Hepatocyte (in vitro differentiated cells): ENCODE measurements at regions not wholly inside any gene's neighbourhood (a gene's known extent, or its start where the extent isn't known, plus 50 kb on each side); places are given as distances from the start of the nearest gene placed in this dataset.

Source experiments
- CTCF ChIP-seq: fragments of 200-600 bp; sonication (generic); IDR thresholded peaks from 2 replicates; pipeline ENCODE4 v1.5.1; 2016; ENCODE audit warnings: antibody characterized with exemption, mild to moderate bottlenecking; ENCODE audit not compliant: poor library complexity
- EZH2 ChIP-seq: fragments of 200-600 bp; sonication (generic); IDR thresholded peaks from 2 replicates; pipeline ENCODE4 v1.6.1; 2016; ENCODE audit warnings: antibody characterized with exemption, mild to moderate bottlenecking, borderline replicate concordance

GRCh38 chr7:35860664-35861063 lies 59.8 kb downstream of the SEPTIN7 start:
- TF ChIP-seq CTCF (no peak), EZH2 (no peak)
